ENCODE measurements at regions not wholly inside any gene's neighbourhood (a gene's known extent, or its start where the extent isn't known, plus 50 kb on each side); places are given as distances from the start of the nearest gene placed in this dataset.

DNA sequence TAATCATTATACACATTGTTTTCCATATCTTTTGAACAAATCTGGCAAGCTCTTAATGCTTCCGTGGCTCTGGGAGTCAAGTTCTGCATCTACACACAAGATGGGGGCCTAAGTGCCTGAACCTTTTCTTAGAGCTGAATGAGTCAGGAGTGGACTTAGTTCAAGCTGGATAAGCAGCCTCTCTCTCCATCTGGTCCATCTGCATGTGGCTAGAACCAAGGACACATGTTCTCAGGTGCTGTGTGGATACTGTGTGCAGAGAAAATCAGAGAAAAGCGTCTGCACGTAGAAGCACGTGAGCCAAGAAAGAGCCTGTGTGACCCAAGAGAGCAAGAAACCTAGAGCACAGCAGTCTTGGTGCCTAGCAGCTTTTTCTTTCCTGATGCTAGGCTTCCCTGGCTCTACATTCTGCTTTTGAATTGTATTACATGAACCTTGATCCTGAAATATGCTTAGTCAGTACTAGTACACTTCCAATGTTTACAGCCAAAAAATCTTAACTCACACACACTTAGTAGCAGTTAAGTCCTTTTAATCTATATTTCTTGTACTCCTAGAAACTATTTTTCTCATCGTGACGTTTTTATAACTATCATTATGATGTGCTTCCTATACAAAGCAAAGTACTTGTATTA is 1798.9 kb downstream of the MAT2B start:
- DNase-seq = no peak
- Histone ChIP-seq H3K4me1 (no peaks in the 10 kb centered on the region), H3K27me3 (no peaks in the 10 kb centered on the region), H3K36me3 (no peaks in the 10 kb centered on the region), H3K4me3 (no peak overlapping the region), H3K27ac (no peak overlapping the region), H3K9me3 (no peaks in the 10 kb centered on the region)
- TF ChIP-seq, protein P1, sequence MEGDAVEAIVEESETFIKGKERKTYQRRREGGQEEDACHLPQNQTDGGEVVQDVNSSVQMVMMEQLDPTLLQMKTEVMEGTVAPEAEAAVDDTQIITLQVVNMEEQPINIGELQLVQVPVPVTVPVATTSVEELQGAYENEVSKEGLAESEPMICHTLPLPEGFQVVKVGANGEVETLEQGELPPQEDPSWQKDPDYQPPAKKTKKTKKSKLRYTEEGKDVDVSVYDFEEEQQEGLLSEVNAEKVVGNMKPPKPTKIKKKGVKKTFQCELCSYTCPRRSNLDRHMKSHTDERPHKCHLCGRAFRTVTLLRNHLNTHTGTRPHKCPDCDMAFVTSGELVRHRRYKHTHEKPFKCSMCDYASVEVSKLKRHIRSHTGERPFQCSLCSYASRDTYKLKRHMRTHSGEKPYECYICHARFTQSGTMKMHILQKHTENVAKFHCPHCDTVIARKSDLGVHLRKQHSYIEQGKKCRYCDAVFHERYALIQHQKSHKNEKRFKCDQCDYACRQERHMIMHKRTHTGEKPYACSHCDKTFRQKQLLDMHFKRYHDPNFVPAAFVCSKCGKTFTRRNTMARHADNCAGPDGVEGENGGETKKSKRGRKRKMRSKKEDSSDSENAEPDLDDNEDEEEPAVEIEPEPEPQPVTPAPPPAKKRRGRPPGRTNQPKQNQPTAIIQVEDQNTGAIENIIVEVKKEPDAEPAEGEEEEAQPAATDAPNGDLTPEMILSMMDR (IDR thresholded peaks at IDR 0.05) = no peak
- intact Hi-C loops (cut with DNase I) = no loop called here
- ATAC-seq = no peak

DNA sequence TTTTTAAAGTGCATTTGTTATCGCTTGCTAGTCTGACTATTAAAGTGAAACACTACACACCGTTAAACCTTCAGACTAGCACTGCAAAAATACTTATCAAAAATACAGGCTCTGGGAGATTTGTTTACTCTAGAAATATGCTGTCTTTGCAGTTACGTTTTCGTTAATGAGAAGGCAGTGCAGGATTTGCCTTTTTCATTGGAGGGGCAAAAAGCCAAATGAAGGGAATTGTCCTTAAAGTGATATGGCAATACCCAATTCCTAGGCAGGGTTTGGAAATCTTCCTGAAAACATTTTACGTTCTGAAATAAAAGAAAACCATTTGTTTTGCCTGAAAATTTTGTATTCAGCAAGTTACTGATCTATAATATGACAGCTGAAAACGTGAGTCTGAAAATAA is 1800.2 kb downstream of the MAT2B start:
- Histone ChIP-seq H3K27me3 (no peaks in the 10 kb centered on the region), H3K4me3 (no peak overlapping the region), H3K27ac (no peak overlapping the region), H3K9me3 (no peaks in the 10 kb centered on the region), H3K4me1 (no peaks in the 10 kb centered on the region), H3K36me3 (no peaks in the 10 kb centered on the region)
- no peak for ATAC-seq
- intact Hi-C loops (cut with DNase I) = no loop called here
- TF ChIP-seq, protein P1 (IDR thresholded peaks at IDR 0.05) = no peak
- DNase-seq = no peak

DNA sequence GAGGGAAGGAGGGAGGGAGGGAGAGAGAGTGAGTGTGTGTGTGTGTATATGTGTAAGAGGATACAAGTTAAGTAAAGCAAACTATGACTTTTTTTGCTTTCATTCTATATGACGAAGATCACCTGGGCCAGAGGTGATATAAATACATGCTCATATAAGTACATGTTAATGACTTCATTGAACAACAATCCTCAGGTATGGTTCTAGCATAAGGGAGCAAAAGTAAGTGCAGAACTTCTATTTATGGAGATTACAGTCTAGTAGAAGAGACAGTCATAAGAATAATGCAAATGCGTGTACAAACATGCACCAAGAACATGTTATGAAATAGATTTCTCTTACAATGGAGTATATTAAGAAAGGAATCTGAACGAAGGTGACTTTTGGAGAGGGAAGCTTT is 1804.0 kb downstream of the MAT2B start:
- ATAC-seq (no peak), DNase-seq (no peak)
- Histone ChIP-seq H3K9me3 (no peaks in the 10 kb centered on the region), H3K36me3 (no peaks in the 10 kb centered on the region), H3K27me3 (no peaks in the 10 kb centered on the region), H3K4me3 (no peak overlapping the region), H3K27ac (no peak overlapping the region), H3K4me1 (no peaks in the 10 kb centered on the region)
- intact Hi-C loops (cut with DNase I) = no loop called here
- TF ChIP-seq, protein P1 (IDR thresholded peaks at IDR 0.05) = no peak

DNA sequence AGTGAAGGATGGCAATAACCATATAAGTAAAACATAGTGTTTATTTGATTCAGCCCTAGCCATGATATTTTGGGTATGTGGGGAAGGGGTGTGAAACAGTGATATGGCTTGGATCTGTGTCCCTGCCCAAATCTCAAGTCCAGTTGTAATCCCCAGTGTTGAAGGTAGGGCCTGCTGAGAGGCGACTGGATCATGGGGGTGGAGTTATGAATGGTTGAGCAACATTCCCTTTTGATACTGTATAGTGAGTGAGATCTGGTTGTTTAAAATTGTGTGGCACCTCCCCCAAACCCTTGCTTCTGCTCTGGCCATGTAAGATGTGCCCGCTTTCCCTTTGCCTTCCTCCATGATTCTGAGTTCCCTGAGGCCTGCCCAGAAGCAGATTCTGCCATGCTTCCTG is 1804.6 kb downstream of the MAT2B start:
- H3K27me3 ChIP-seq = no peaks in the 10 kb centered on the region
- no peak for DNase-seq
- no peaks in the 10 kb centered on the region for H3K4me1 ChIP-seq
- H3K27ac ChIP-seq = no peak overlapping the region
- ATAC-seq = no peak
- no peaks in the 10 kb centered on the region for H3K36me3 ChIP-seq
- TF ChIP-seq, protein P1 (IDR thresholded peaks at IDR 0.05) = no peak
- intact Hi-C loops (cut with DNase I) = no loop called here
- H3K9me3 ChIP-seq = no peaks in the 10 kb centered on the region
- H3K4me3 ChIP-seq = no peak overlapping the region

DNA sequence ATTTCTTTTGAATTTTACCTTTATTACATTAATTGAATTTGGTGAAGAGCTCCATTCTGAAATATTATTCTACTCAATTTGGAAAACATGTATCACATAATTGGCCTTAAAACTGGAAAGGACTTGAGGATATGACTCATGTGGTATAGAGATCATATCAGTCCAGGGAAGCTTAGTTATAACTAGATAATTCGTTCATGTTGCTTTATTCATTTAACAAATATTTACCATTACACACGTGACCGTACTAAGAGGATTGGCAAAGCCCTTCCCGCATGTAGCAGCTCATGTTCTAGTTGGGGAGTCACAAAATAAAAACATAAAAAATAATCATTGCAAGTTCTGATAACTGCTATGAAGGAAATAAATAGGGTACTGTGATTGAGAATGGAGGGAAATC is 1816.5 kb downstream of the MAT2B start:
- Histone ChIP-seq H3K4me3 (no peak overlapping the region), H3K27me3 (no peaks in the 10 kb centered on the region), H3K4me1 (no peaks in the 10 kb centered on the region), H3K36me3 (no peaks in the 10 kb centered on the region), H3K27ac (no peak overlapping the region), H3K9me3 (no peaks in the 10 kb centered on the region)
- no peak for DNase-seq
- no peak for ATAC-seq
- intact Hi-C loops (cut with DNase I) = no loop called here
- TF ChIP-seq, protein P1 (IDR thresholded peaks at IDR 0.05) = no peak

DNA sequence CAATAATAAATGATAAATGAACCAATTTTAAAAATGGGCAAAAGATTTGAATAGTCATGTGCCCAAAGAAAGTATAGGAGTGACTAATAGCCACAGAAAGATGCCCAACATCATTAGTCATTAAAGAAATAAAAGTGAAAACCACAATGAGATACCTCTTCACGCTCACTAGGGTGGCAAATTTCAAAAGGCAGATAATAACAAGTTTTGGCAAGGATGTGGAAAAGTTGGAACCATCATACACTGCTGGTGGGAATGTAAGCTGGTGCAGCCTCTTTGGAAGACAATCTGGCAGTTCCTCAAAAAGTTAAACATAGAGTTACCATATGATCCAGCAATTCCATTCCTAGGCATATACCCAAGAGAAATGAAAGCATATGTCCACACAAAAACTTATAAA is 1819.8 kb downstream of the MAT2B start:
- no peaks in the 10 kb centered on the region for H3K4me1 ChIP-seq
- TF ChIP-seq, protein P1 (IDR thresholded peaks at IDR 0.05) = no peak
- no peak overlapping the region for H3K27ac ChIP-seq
- no peak for DNase-seq
- ATAC-seq = no peak
- H3K27me3 ChIP-seq = no peaks in the 10 kb centered on the region
- H3K9me3 ChIP-seq = no peaks in the 10 kb centered on the region
- intact Hi-C loops (cut with DNase I) = no loop called here
- H3K4me3 ChIP-seq = no peak overlapping the region
- no peaks in the 10 kb centered on the region for H3K36me3 ChIP-seq

All from upper lobe of right lung (tissue), 1 donor.